LNCAP (cell line): ENCODE measurements at regions not wholly inside any gene's neighbourhood (a gene's known extent, or its start where the extent isn't known, plus 50 kb on each side); places are given as distances from the start of the nearest gene placed in this dataset.

Experiments
- CTCF ChIP-seq: fragments of 450-650 bp; IDR thresholded peaks from 2 replicates; pipeline ENCODE4 v1.5.1; 2017; ENCODE audit warnings: mild to moderate bottlenecking

GRCh38 chr18:22563164-22563583, 145.5 kb upstream of the CTAGE1 start:
- TF ChIP-seq CTCF: peak; percentile 77

GRCh38 chr18:22564036-22564435, 146.3 kb upstream of the CTAGE1 start:
- no peak for TF ChIP-seq CTCF

- no peak for TF ChIP-seq CTCF
Measured at GRCh38 chr18:22566703-22567420, 149.1 kb upstream of the CTAGE1 start.

- TF ChIP-seq CTCF: no peak
Measured at GRCh38 chr18:22567794-22568193, 150.1 kb upstream of the CTAGE1 start.

- TF ChIP-seq CTCF: no peak
Measured at GRCh38 chr18:22570492-22570891, 152.8 kb upstream of the CTAGE1 start.

- no peak for TF ChIP-seq CTCF
Measured at GRCh38 chr18:22572341-22572740, 154.6 kb upstream of the CTAGE1 start.

GRCh38 chr18:22579271-22579670, 161.6 kb upstream of the CTAGE1 start:
- TF ChIP-seq CTCF: no peak

- TF ChIP-seq CTCF: no peak
Measured at GRCh38 chr18:22585333-22585732, 167.6 kb upstream of the CTAGE1 start.
